ENCODE measurements at regions not wholly inside any gene's neighbourhood (a gene's known extent, or its start where the extent isn't known, plus 50 kb on each side); places are given as distances from the start of the nearest gene placed in this dataset.

- DNase-seq: no peak
- TF ChIP-seq CTCF (IDR thresholded peaks at IDR 0.05; ENCODE audit: low read depth, low read length, missing control alignments): no peak
- no peak overlapping the region for H3K4me3 ChIP-seq (ENCODE audit: low read depth, low read length)
- no peaks in the 10 kb centered on the region for H3K36me3 ChIP-seq (replicated peaks)
- no peak overlapping the region for H3K27ac ChIP-seq
- H3K27me3 ChIP-seq (replicated peaks): no peaks in the 10 kb centered on the region
- in situ Hi-C loops (cut with HindIII; ENCODE audit: low pct_ligation_motif_present, low sequenced_read_pairs): no loop called here
Measured at GRCh38 chr10:121405549-121405948, 192.7 kb downstream of the FGFR2 start.

GRCh38 chr10:121405953-121406352 lies 192.3 kb downstream of the FGFR2 start:
- no peak for DNase-seq
- Histone ChIP-seq H3K27ac (no peak overlapping the region), H3K27me3 (replicated peaks) (no peaks in the 10 kb centered on the region), H3K4me3 (ENCODE audit: low read depth, low read length) (no peak overlapping the region), H3K36me3 (replicated peaks) (no peaks in the 10 kb centered on the region)
- in situ Hi-C loops (cut with HindIII; ENCODE audit: low pct_ligation_motif_present, low sequenced_read_pairs): no loop called here
- no peak for TF ChIP-seq CTCF (IDR thresholded peaks at IDR 0.05; ENCODE audit: low read depth, low read length, missing control alignments)

GRCh38 chr10:121406823-121407545 lies 191.3 kb downstream of the FGFR2 start:
- no peaks in the 10 kb centered on the region for H3K36me3 ChIP-seq (replicated peaks)
- no peak for TF ChIP-seq CTCF (IDR thresholded peaks at IDR 0.05; ENCODE audit: low read depth, low read length, missing control alignments)
- DNase-seq: no peak
- H3K27me3 ChIP-seq (replicated peaks): no peaks in the 10 kb centered on the region
- no peak overlapping the region for H3K4me3 ChIP-seq (ENCODE audit: low read depth, low read length)
- in situ Hi-C loops (cut with HindIII; ENCODE audit: low pct_ligation_motif_present, low sequenced_read_pairs): no loop called here
- no peak overlapping the region for H3K27ac ChIP-seq

- Histone ChIP-seq H3K36me3 (replicated peaks) (no peaks in the 10 kb centered on the region), H3K27me3 (replicated peaks) (no peaks in the 10 kb centered on the region), H3K4me3 (ENCODE audit: low read depth, low read length) (no peak overlapping the region), H3K27ac (no peak overlapping the region)
- in situ Hi-C loops (cut with HindIII; ENCODE audit: low pct_ligation_motif_present, low sequenced_read_pairs): no loop called here
- TF ChIP-seq CTCF (IDR thresholded peaks at IDR 0.05; ENCODE audit: low read depth, low read length, missing control alignments): no peak
- no peak for DNase-seq
Measured at GRCh38 chr10:121409466-121410104, 188.7 kb downstream of the FGFR2 start.

GRCh38 chr10:121411004-121411403 lies 187.2 kb downstream of the FGFR2 start:
- Histone ChIP-seq H3K36me3 (replicated peaks) (no peaks in the 10 kb centered on the region), H3K27ac (no peak overlapping the region), H3K4me3 (ENCODE audit: low read depth, low read length) (no peak overlapping the region), H3K27me3 (replicated peaks) (no peaks in the 10 kb centered on the region)
- in situ Hi-C loops (cut with HindIII; ENCODE audit: low pct_ligation_motif_present, low sequenced_read_pairs): no loop called here
- no peak for DNase-seq
- no peak for TF ChIP-seq CTCF (IDR thresholded peaks at IDR 0.05; ENCODE audit: low read depth, low read length, missing control alignments)
